HEK293 (cell line): ENCODE measurements at regions not wholly inside any gene's neighbourhood (a gene's known extent, or its start where the extent isn't known, plus 50 kb on each side); places are given as distances from the start of the nearest gene placed in this dataset.

ENCODE experiments used
- PRDM1 ChIP-seq: fragments of 450-650 bp; formaldehyde crosslinking; IDR thresholded peaks from 2 replicates; pipeline ENCODE4; 2016; ENCODE audit warnings: missing biosample characterization, missing genetic modification characterization
- SETDB1 ChIP-seq: IDR thresholded peaks from one replicate; pipeline ENCODE4 v1.6.1; 2017; ENCODE audit warnings: mild to moderate bottlenecking, low read length, moderate library complexity, mixed read lengths; ENCODE audit not compliant: insufficient read length
- ZFP37 ChIP-seq: fragments of 450-650 bp; formaldehyde crosslinking; IDR thresholded peaks from 2 replicates; pipeline ENCODE4 v1.5.1; 2016; ENCODE audit warnings: missing biosample characterization, missing genetic modification characterization
- ZFP41 ChIP-seq: fragments of 450-650 bp; formaldehyde crosslinking; IDR thresholded peaks from 2 replicates; pipeline ENCODE4 v1.5.1; 2016; ENCODE audit warnings: missing biosample characterization, missing genetic modification characterization, borderline replicate concordance
- ZNF133 ChIP-seq: fragments of 450-650 bp; formaldehyde crosslinking; IDR thresholded peaks from 2 replicates; pipeline ENCODE4 v1.5.1; 2016; ENCODE audit warnings: missing biosample characterization, missing genetic modification characterization
- ZNF138 ChIP-seq: fragments of 450-650 bp; formaldehyde crosslinking; IDR thresholded peaks from 2 replicates; pipeline ENCODE4 v1.5.1; 2016; ENCODE audit warnings: missing biosample characterization, missing genetic modification characterization, borderline replicate concordance
- ZNF248 ChIP-seq: fragments of 450-650 bp; formaldehyde crosslinking; IDR thresholded peaks from 2 replicates; pipeline ENCODE4 v1.5.1; 2017; ENCODE audit warnings: missing biosample characterization, missing genetic modification characterization
- ZNF274 ChIP-seq, 2 experiments: fragments of 200-500 bp in 1 of 2; fragments of 450-650 bp in 1 of 2; sonication (Bioruptor generic) in 1 of 2; formaldehyde crosslinking in 1 of 2; IDR thresholded peaks; 2 replicates each; pipeline versions ENCODE4 v1.5.1 to v1.6.1; 2014 to 2016; ENCODE audit warnings: borderline replicate concordance in 1 of 2, inconsistent platforms in 1 of 2, low read length in 1 of 2, missing biosample characterization in 1 of 2, missing genetic modification characterization in 1 of 2
- ZNF664 ChIP-seq: fragments of 450-650 bp; formaldehyde crosslinking; IDR thresholded peaks from 2 replicates; pipeline ENCODE4 v1.5.1; 2016; ENCODE audit warnings: missing biosample characterization, missing genetic modification characterization
- ZNF768 ChIP-seq: fragments of 450-650 bp; formaldehyde crosslinking; IDR thresholded peaks from 2 replicates; pipeline ENCODE4 v1.5.1; 2018; ENCODE audit warnings: missing biosample characterization, mild to moderate bottlenecking, missing genetic modification characterization
- TF ChIP-seq, protein P1 (sequence below): fragments of 450-650 bp; formaldehyde crosslinking; IDR thresholded peaks from 2 replicates; pipeline ENCODE4 v1.5.1; 2016; ENCODE audit warnings: missing biosample characterization, missing genetic modification characterization
- TF ChIP-seq, protein P2 (sequence below): fragments of 450-650 bp; formaldehyde crosslinking; IDR thresholded peaks from 2 replicates; pipeline ENCODE4 v1.5.1; 2016; ENCODE audit warnings: missing biosample characterization, missing genetic modification characterization
- TF ChIP-seq, protein P3 (sequence below): fragments of 450-650 bp; formaldehyde crosslinking; IDR thresholded peaks from 2 replicates; pipeline ENCODE4 v1.5.1; 2016; ENCODE audit warnings: missing biosample characterization, missing genetic modification characterization, low read depth
- TF ChIP-seq, protein P4 (sequence below): fragments of 450-650 bp; formaldehyde crosslinking; IDR thresholded peaks from 2 replicates; pipeline ENCODE4 v1.5.1; 2016; ENCODE audit warnings: missing biosample characterization, missing genetic modification characterization

DNA sequence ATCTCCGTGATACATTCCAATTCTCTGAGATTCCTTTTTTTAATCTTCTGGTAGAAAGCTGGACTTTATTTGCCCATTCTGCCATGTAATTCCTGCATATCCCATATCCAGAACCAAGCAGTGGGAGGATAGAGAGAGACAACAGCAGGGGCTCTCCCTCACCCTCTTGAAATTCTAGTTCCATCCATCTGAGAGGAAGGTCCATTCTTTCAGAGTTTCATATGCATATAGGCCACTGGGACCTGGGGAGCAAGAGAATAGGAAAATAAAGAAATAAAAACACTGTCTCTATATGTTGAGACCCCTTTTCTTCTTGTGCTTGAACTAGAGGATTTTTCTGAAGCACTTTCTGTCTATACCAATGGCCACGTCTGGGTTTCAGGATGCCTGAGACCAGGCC is 147.9 kb upstream of the STMND1 start:
- TF ChIP-seq, protein P1, sequence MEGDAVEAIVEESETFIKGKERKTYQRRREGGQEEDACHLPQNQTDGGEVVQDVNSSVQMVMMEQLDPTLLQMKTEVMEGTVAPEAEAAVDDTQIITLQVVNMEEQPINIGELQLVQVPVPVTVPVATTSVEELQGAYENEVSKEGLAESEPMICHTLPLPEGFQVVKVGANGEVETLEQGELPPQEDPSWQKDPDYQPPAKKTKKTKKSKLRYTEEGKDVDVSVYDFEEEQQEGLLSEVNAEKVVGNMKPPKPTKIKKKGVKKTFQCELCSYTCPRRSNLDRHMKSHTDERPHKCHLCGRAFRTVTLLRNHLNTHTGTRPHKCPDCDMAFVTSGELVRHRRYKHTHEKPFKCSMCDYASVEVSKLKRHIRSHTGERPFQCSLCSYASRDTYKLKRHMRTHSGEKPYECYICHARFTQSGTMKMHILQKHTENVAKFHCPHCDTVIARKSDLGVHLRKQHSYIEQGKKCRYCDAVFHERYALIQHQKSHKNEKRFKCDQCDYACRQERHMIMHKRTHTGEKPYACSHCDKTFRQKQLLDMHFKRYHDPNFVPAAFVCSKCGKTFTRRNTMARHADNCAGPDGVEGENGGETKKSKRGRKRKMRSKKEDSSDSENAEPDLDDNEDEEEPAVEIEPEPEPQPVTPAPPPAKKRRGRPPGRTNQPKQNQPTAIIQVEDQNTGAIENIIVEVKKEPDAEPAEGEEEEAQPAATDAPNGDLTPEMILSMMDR (tag by site-specific recombination), result no peak
- no peak for TF ChIP-seq ZNF768 (tag by site-specific recombination)
- TF ChIP-seq ZFP37 (tag by site-specific recombination), result no peak
- TF ChIP-seq ZNF274 (IDR thresholded peaks at IDR 0.05; ENCODE audit: low read length), result no peak
- no peak for TF ChIP-seq ZNF274 (tag by site-specific recombination; IDR thresholded peaks at IDR 0.05; ENCODE audit: borderline replicate concordance)
- no peak for TF ChIP-seq ZNF664 (tag by site-specific recombination)
- TF ChIP-seq ZNF248, result no peak
- TF ChIP-seq, protein P2, sequence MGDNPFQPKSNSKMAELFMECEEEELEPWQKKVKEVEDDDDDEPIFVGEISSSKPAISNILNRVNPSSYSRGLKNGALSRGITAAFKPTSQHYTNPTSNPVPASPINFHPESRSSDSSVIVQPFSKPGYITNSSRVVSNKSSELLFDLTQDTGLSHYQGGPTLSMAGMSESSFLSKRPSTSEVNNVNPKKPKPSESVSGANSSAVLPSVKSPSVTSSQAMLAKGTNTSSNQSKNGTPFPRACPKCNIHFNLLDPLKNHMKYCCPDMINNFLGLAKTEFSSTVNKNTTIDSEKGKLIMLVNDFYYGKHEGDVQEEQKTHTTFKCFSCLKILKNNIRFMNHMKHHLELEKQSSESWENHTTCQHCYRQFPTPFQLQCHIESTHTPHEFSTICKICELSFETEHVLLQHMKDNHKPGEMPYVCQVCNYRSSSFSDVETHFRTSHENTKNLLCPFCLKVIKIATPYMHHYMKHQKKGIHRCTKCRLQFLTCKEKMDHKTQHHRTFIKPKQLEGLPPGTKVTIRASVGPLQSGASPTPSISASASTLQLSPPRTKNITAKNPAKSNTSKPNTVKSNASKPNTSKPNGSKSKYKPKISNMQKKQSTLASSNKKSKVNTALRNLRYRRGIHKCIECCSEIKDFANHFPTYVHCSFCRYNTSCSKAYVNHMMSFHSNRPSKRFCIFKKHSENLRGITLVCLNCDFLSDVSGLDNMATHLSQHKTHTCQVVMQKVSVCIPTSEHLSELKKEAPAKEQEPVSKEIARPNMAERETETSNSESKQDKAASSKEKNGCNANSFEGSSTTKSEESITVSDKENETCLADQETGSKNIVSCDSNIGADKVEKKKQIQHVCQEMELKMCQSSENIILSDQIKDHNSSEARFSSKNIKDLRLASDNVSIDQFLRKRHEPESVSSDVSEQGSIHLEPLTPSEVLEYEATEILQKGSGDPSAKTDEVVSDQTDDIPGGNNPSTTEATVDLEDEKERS (tag by site-specific recombination), result no peak
- TF ChIP-seq ZNF138 (tag by site-specific recombination), result no peak
- TF ChIP-seq SETDB1, result no peak
- no peak for TF ChIP-seq ZNF133 (tag by site-specific recombination)
- TF ChIP-seq, protein P3, sequence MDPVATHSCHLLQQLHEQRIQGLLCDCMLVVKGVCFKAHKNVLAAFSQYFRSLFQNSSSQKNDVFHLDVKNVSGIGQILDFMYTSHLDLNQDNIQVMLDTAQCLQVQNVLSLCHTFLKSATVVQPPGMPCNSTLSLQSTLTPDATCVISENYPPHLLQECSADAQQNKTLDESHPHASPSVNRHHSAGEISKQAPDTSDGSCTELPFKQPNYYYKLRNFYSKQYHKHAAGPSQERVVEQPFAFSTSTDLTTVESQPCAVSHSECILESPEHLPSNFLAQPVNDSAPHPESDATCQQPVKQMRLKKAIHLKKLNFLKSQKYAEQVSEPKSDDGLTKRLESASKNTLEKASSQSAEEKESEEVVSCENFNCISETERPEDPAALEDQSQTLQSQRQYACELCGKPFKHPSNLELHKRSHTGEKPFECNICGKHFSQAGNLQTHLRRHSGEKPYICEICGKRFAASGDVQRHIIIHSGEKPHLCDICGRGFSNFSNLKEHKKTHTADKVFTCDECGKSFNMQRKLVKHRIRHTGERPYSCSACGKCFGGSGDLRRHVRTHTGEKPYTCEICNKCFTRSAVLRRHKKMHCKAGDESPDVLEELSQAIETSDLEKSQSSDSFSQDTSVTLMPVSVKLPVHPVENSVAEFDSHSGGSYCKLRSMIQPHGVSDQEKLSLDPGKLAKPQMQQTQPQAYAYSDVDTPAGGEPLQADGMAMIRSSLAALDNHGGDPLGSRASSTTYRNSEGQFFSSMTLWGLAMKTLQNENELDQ (tag by site-specific recombination), result no peak
- TF ChIP-seq, protein P4, sequence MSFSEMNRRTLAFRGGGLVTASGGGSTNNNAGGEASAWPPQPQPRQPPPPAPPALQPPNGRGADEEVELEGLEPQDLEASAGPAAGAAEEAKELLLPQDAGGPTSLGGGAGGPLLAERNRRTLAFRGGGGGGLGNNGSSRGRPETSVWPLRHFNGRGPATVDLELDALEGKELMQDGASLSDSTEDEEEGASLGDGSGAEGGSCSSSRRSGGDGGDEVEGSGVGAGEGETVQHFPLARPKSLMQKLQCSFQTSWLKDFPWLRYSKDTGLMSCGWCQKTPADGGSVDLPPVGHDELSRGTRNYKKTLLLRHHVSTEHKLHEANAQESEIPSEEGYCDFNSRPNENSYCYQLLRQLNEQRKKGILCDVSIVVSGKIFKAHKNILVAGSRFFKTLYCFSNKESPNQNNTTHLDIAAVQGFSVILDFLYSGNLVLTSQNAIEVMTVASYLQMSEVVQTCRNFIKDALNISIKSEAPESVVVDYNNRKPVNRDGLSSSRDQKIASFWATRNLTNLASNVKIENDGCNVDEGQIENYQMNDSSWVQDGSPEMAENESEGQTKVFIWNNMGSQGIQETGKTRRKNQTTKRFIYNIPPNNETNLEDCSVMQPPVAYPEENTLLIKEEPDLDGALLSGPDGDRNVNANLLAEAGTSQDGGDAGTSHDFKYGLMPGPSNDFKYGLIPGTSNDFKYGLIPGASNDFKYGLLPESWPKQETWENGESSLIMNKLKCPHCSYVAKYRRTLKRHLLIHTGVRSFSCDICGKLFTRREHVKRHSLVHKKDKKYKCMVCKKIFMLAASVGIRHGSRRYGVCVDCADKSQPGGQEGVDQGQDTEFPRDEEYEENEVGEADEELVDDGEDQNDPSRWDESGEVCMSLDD (tag by site-specific recombination), result no peak
- TF ChIP-seq PRDM1 (tag by site-specific recombination), result no peak
- TF ChIP-seq ZFP41 (tag by site-specific recombination), result no peak
